ENCODE measurements at regions not wholly inside any gene's neighbourhood (a gene's known extent, or its start where the extent isn't known, plus 50 kb on each side); places are given as distances from the start of the nearest gene placed in this dataset.

GRCh38 chr1:148296511-148296910 is 144.4 kb upstream of the NBPF11 start:
- H3K27ac ChIP-seq (ENCODE audit: poor library complexity, severe bottlenecking) = no peak overlapping the region
- DNase-seq (ENCODE audit: low spot score) = no peak

GRCh38 chr1:148294116-148294807 is 142.2 kb upstream of the NBPF11 start:
- DNase-seq (ENCODE audit: low spot score) = no peak
- TF ChIP-seq CTCF (IDR thresholded peaks at IDR 0.05; ENCODE audit: poor library complexity, severe bottlenecking) = no peak
- Histone ChIP-seq H3K27me3 (ENCODE audit: insufficient read depth, poor library complexity, severe bottlenecking) (no peaks in the 10 kb centered on the region), H3K9me3 (ENCODE audit: severe bottlenecking) (no peaks in the 10 kb centered on the region), H3K27ac (ENCODE audit: poor library complexity, severe bottlenecking) (no peak overlapping the region), H3K4me3 (ENCODE audit: severe bottlenecking) (no peak overlapping the region), H3K4me1 (ENCODE audit: insufficient read depth, poor library complexity, severe bottlenecking) (no peaks in the 10 kb centered on the region), H3K36me3 (ENCODE audit: low read depth) (no peaks in the 10 kb centered on the region)
- no peak for ATAC-seq (ENCODE audit: low read depth)

More at GRCh38 chr1:148296511-148296910, 144.4 kb upstream of the NBPF11 start:
- H3K4me3 ChIP-seq (ENCODE audit: severe bottlenecking) = no peak overlapping the region
- no peaks in the 10 kb centered on the region for H3K27me3 ChIP-seq (ENCODE audit: insufficient read depth, poor library complexity, severe bottlenecking)
- TF ChIP-seq CTCF (IDR thresholded peaks at IDR 0.05; ENCODE audit: poor library complexity, severe bottlenecking) = no peak
- ATAC-seq (ENCODE audit: low read depth) = no peak
- no peaks in the 10 kb centered on the region for H3K36me3 ChIP-seq (ENCODE audit: low read depth)
- no peaks in the 10 kb centered on the region for H3K9me3 ChIP-seq (ENCODE audit: severe bottlenecking)
- no peaks in the 10 kb centered on the region for H3K4me1 ChIP-seq (ENCODE audit: insufficient read depth, poor library complexity, severe bottlenecking)

GRCh38 chr1:148293651-148294050 is 141.6 kb upstream of the NBPF11 start:
- Histone ChIP-seq H3K36me3 (ENCODE audit: low read depth) (no peaks in the 10 kb centered on the region), H3K4me1 (ENCODE audit: insufficient read depth, poor library complexity, severe bottlenecking) (no peaks in the 10 kb centered on the region), H3K27me3 (ENCODE audit: insufficient read depth, poor library complexity, severe bottlenecking) (no peaks in the 10 kb centered on the region), H3K9me3 (ENCODE audit: severe bottlenecking) (no peaks in the 10 kb centered on the region), H3K27ac (ENCODE audit: poor library complexity, severe bottlenecking) (no peak overlapping the region), H3K4me3 (ENCODE audit: severe bottlenecking) (no peak overlapping the region)
- ATAC-seq (ENCODE audit: low read depth) (no peak), DNase-seq (ENCODE audit: low spot score) (no peak)
- TF ChIP-seq CTCF (IDR thresholded peaks at IDR 0.05; ENCODE audit: poor library complexity, severe bottlenecking) = no peak

- TF ChIP-seq CTCF (IDR thresholded peaks at IDR 0.05; ENCODE audit: poor library complexity, severe bottlenecking) = no peak
- no peak for DNase-seq (ENCODE audit: low spot score)
- no peaks in the 10 kb centered on the region for H3K36me3 ChIP-seq (ENCODE audit: low read depth)
- H3K4me3 ChIP-seq (ENCODE audit: severe bottlenecking) = no peak overlapping the region
- H3K9me3 ChIP-seq (ENCODE audit: severe bottlenecking) = no peaks in the 10 kb centered on the region
- ATAC-seq (ENCODE audit: low read depth) = no peak
- no peaks in the 10 kb centered on the region for H3K4me1 ChIP-seq (ENCODE audit: insufficient read depth, poor library complexity, severe bottlenecking)
- H3K27ac ChIP-seq (ENCODE audit: poor library complexity, severe bottlenecking) = no peak overlapping the region
- H3K27me3 ChIP-seq (ENCODE audit: insufficient read depth, poor library complexity, severe bottlenecking) = no peaks in the 10 kb centered on the region
Observed at GRCh38 chr1:148292915-148293314, 140.8 kb upstream of the NBPF11 start.

- Histone ChIP-seq H3K9me3 (ENCODE audit: severe bottlenecking) (no peaks in the 10 kb centered on the region), H3K36me3 (ENCODE audit: low read depth) (no peaks in the 10 kb centered on the region), H3K27me3 (ENCODE audit: insufficient read depth, poor library complexity, severe bottlenecking) (no peaks in the 10 kb centered on the region), H3K4me1 (ENCODE audit: insufficient read depth, poor library complexity, severe bottlenecking) (no peaks in the 10 kb centered on the region), H3K4me3 (ENCODE audit: severe bottlenecking) (no peak overlapping the region), H3K27ac (ENCODE audit: poor library complexity, severe bottlenecking) (no peak overlapping the region)
- ATAC-seq (ENCODE audit: low read depth) = no peak
- no peak for TF ChIP-seq CTCF (IDR thresholded peaks at IDR 0.05; ENCODE audit: poor library complexity, severe bottlenecking)
- no peak for DNase-seq (ENCODE audit: low spot score)
Observed at GRCh38 chr1:148290881-148291280, 138.8 kb upstream of the NBPF11 start.

Measured in RWPE2 (cell line).